Thyroid gland (tissue), 4 donors: ENCODE measurements at regions not wholly inside any gene's neighbourhood (a gene's known extent, or its start where the extent isn't known, plus 50 kb on each side); places are given as distances from the start of the nearest gene placed in this dataset.

Source experiments
- DNase-seq, 2 donors: peaks; one replicate each; pipeline ENCODE4 v3.0.0-alpha.2; 2019
- H3K27ac ChIP-seq, 3 donors: fragments of 200-600 bp; sonication (generic); 1 replicate in 2 of 3; 2 replicates in 1 of 3; pipeline ENCODE4 v1.5.1; 2016 to 2019; ENCODE audit warnings: mild to moderate bottlenecking in 1 of 3, moderate library complexity in 1 of 3
- H3K27me3 ChIP-seq: fragments of 200-600 bp; sonication (generic); one replicate; pipeline ENCODE4 v1.5.1; 2019
- H3K36me3 ChIP-seq, 2 donors: fragments of 200-600 bp; sonication (generic); one replicate each; pipeline ENCODE4 v1.5.1; 2016 to 2019
- H3K4me1 ChIP-seq, 2 donors: fragments of 200-600 bp; sonication (generic); one replicate each; pipeline ENCODE4 v1.5.1; 2017 to 2019
- H3K4me3 ChIP-seq, 3 donors: fragments of 200-600 bp; sonication (generic); replicated peaks in 1 of 3; 1 replicate in 2 of 3; 2 replicates in 1 of 3; pipeline ENCODE4 v1.5.1; 2016; ENCODE audit warnings: mild to moderate bottlenecking in 1 of 3
- H3K9me3 ChIP-seq: fragments of 200-600 bp; sonication (generic); one replicate; pipeline ENCODE4 v1.5.1; 2017
- CTCF ChIP-seq, 6 experiments: fragments of 200-600 bp in 3 of 6; fragments of 450-650 bp in 3 of 6; sonication (generic) in 3 of 6; IDR thresholded peaks; one replicate each; pipeline ENCODE4 v1.5.1; 2016 to 2019; ENCODE audit warnings: antibody characterized with exemption in 6 of 6, mild to moderate bottlenecking in 2 of 6, inconsistent platforms in 1 of 6, moderate library complexity in 1 of 6
- POLR2A ChIP-seq, 2 donors: fragments of 450-650 bp; IDR thresholded peaks; one replicate each; pipeline ENCODE4 v1.6.1; 2017; ENCODE audit warnings: antibody characterized with exemption in 2 of 2, mild to moderate bottlenecking in 2 of 2, moderate library complexity in 1 of 2
- WGBS, 2 donors: methylation state at CpG; one replicate each; pipeline ENCODE4 v1.1.5; 2017; 5-methylcytosine and 5-hydroxymethylcytosine counted together
- intact Hi-C: fragments of 100-400 bp; cut with DNase I; formaldehyde crosslinking; loops from one replicate; pipeline ENCODE4 v1.15.1; 2023

DNA sequence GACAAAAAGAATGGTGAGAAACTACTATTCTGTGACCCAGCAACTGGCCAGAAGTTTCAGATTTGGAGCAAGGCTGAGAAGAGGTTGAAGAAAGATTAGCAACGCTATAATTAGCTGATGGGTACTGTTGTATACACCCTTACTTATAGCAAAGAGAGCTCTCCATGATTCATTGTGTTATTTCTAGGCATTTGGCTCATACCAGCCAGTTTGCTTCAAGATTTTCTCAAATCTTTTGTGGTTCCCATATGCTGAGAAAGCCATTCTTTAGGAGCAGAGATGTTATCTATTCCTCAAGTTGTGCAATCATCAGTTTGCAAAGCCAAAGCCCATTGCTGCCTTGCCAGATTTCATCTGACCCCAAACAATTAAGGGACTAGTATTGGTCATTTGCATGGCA is 179.4 kb downstream of the ETS1 start:
- intact Hi-C loops: no loop called here
- H3K4me3 ChIP-seq: no peak overlapping the region

GRCh38 chr11:128405714-128406662 is 181.4 kb downstream of the ETS1 start:
- 47 to 52% methylated on average over 8 of the region's 8 CpGs for WGBS, 2 donors
- Histone ChIP-seq H3K4me1 (peaks cover 7 to 17% of the 10 kb centered on the region in 2 donors), H3K4me3 (no peak overlapping the region), H3K27me3 (no peaks in the 10 kb centered on the region), H3K36me3 (no peaks in the 10 kb centered on the region), H3K9me3 (no peaks in the 10 kb centered on the region), H3K27ac (no peak overlapping the region)
- DNase-seq: no peak
- TF ChIP-seq CTCF (IDR thresholded peaks at IDR 0.05) (no peak), POLR2A (IDR thresholded peaks at IDR 0.05) (no peak)
- intact Hi-C loops: no loop called here

More for the DNA sequence above, 179.4 kb downstream of the ETS1 start:
- Histone ChIP-seq H3K9me3 (no peaks in the 10 kb centered on the region), H3K4me1 (peaks cover 0 to 17% of the 10 kb centered on the region in 2 donors), H3K27ac (no peak overlapping the region), H3K27me3 (no peaks in the 10 kb centered on the region), H3K36me3 (no peaks in the 10 kb centered on the region)
- 43 to 58% methylated on average over 1 of the region's 1 CpG for WGBS, 2 donors
- DNase-seq: no peak
- TF ChIP-seq POLR2A (IDR thresholded peaks at IDR 0.05) (no peak), CTCF (IDR thresholded peaks at IDR 0.05) (no peak)

GRCh38 chr11:128405112-128405511 is 182.2 kb downstream of the ETS1 start:
- no peak for DNase-seq

GRCh38 chr11:128404437-128404836 is 182.9 kb downstream of the ETS1 start:
- H3K27me3 ChIP-seq: no peaks in the 10 kb centered on the region
- 92 to 94% methylated on average over 1 of the region's 1 CpG for WGBS, 2 donors
- no peak for DNase-seq
- no peaks in the 10 kb centered on the region for H3K36me3 ChIP-seq
- TF ChIP-seq POLR2A (IDR thresholded peaks at IDR 0.05) (no peak), CTCF (IDR thresholded peaks at IDR 0.05) (no peak)
- intact Hi-C loops: no loop called here
- no peaks in the 10 kb centered on the region for H3K9me3 ChIP-seq
- no peak overlapping the region for H3K4me3 ChIP-seq
- H3K4me1 ChIP-seq: peaks cover 7 to 17% of the 10 kb centered on the region in 2 donors
- no peak overlapping the region for H3K27ac ChIP-seq

More at GRCh38 chr11:128405112-128405511, 182.2 kb downstream of the ETS1 start:
- H3K27me3 ChIP-seq: no peaks in the 10 kb centered on the region
- H3K36me3 ChIP-seq: no peaks in the 10 kb centered on the region
- WGBS, 2 donors: 97 to 98% methylated on average over 1 of the region's 1 CpG
- intact Hi-C loops: no loop called here
- H3K4me1 ChIP-seq: peaks cover 7 to 17% of the 10 kb centered on the region in 2 donors
- H3K27ac ChIP-seq: no peak overlapping the region
- TF ChIP-seq CTCF (IDR thresholded peaks at IDR 0.05): no peak
- no peak for TF ChIP-seq POLR2A (IDR thresholded peaks at IDR 0.05)
- no peak overlapping the region for H3K4me3 ChIP-seq
- H3K9me3 ChIP-seq: no peaks in the 10 kb centered on the region
